Neural progenitor cell (in vitro differentiated cells): ENCODE measurements at regions not wholly inside any gene's neighbourhood (a gene's known extent, or its start where the extent isn't known, plus 50 kb on each side); places are given as distances from the start of the nearest gene placed in this dataset.

Experiments
- DNase-seq: peaks from one replicate; pipeline ENCODE4 v3.0.0-alpha.2; 2016; ENCODE audit warnings: low spot score
- H2AFZ ChIP-seq: fragments of 200-600 bp; sonication (generic); replicated peaks from 2 replicates; pipeline ENCODE4 v1.6.1; 2016; ENCODE audit warnings: antibody characterized with exemption
- H3F3A ChIP-seq: fragments of 200-600 bp; sonication (generic); 2 replicates; pipeline ENCODE4 v1.6.1; 2016; ENCODE audit warnings: antibody characterized with exemption, low read depth
- H3K27ac ChIP-seq: fragments of 200-600 bp; sonication (generic); 2 replicates; pipeline ENCODE4 v1.5.1; 2016; ENCODE audit warnings: mild to moderate bottlenecking
- H3K27me3 ChIP-seq: fragments of 200-600 bp; sonication (generic); 2 replicates; pipeline ENCODE4 v1.6.1; 2016; ENCODE audit warnings: mild to moderate bottlenecking, moderate library complexity
- H3K36me3 ChIP-seq: fragments of 200-600 bp; sonication (generic); 2 replicates; pipeline ENCODE4 v1.5.1; 2016
- H3K4me1 ChIP-seq: fragments of 200-600 bp; sonication (generic); 2 replicates; pipeline ENCODE4 v1.6.1; 2016; ENCODE audit warnings: mixed run types
- H3K4me2 ChIP-seq: fragments of 200-600 bp; sonication (generic); 2 replicates; pipeline ENCODE4 v1.6.1; 2016
- H3K4me3 ChIP-seq: fragments of 200-600 bp; sonication (generic); 2 replicates; pipeline ENCODE4 v1.5.1; 2016
- H3K79me2 ChIP-seq: fragments of 200-600 bp; sonication (generic); 2 replicates; pipeline ENCODE4 v1.6.1; 2016; ENCODE audit warnings: low read depth
- H3K9ac ChIP-seq: fragments of 200-600 bp; sonication (generic); 2 replicates; pipeline ENCODE4 v1.6.1; 2016
- H3K9me3 ChIP-seq: fragments of 200-600 bp; sonication (generic); 2 replicates; pipeline ENCODE4 v1.5.1; 2016; ENCODE audit warnings: low read depth
- H4K20me1 ChIP-seq: fragments of 200-600 bp; sonication (generic); 2 replicates; pipeline ENCODE4 v1.6.1; 2016; ENCODE audit warnings: low read depth
- H3K27ac Mint-ChIP-seq: 3 replicates; pipeline ENCODE4 v1.8.0; 2021; ENCODE audit warnings: mixed read lengths
- H3K27me3 Mint-ChIP-seq: 2 replicates; pipeline ENCODE4 v1.8.0; 2022; ENCODE audit warnings: low read depth, mild to moderate bottlenecking, inconsistent platforms, moderate library complexity, mixed read lengths; ENCODE audit not compliant: insufficient read depth
- H3K36me3 Mint-ChIP-seq: 3 replicates; pipeline ENCODE4 v1.8.0; 2021; ENCODE audit warnings: mixed read lengths
- H3K4me1 Mint-ChIP-seq: 3 replicates; pipeline ENCODE4 v1.8.0; 2021; ENCODE audit warnings: mixed read lengths
- H3K4me3 Mint-ChIP-seq: 3 replicates; pipeline ENCODE4 v1.8.0; 2021; ENCODE audit warnings: mild to moderate bottlenecking, moderate library complexity, mixed read lengths
- H3K9me3 Mint-ChIP-seq: 3 replicates; pipeline ENCODE4 v1.8.0; 2020; ENCODE audit warnings: mixed read lengths
- CTCF ChIP-seq: fragments of 200-600 bp; sonication (generic); IDR thresholded peaks from 2 replicates; pipeline ENCODE4 v1.5.1; 2017; ENCODE audit warnings: antibody characterized with exemption, mild to moderate bottlenecking
- EZH2 ChIP-seq: fragments of 200-600 bp; sonication (generic); IDR thresholded peaks from 2 replicates; pipeline ENCODE4 v1.6.1; 2017; ENCODE audit warnings: antibody characterized with exemption, mild to moderate bottlenecking, moderate library complexity
- EZH2phosphoT487 ChIP-seq: fragments of 200-600 bp; sonication (generic); IDR thresholded peaks from 2 replicates; pipeline ENCODE4 v1.6.1; 2017; ENCODE audit warnings: antibody characterized with exemption

GRCh38 chr13:70784207-70784989 lies 676.1 kb upstream of the KLHL1 start:
- Histone ChIP-seq H4K20me1 (no peaks in the 10 kb centered on the region), H3K4me1 (no peaks in the 10 kb centered on the region), H2AFZ (no peak overlapping the region), H3K79me2 (no peaks in the 10 kb centered on the region), H3K27ac (no peak overlapping the region), H3K4me3 (no peak overlapping the region), H3K36me3 (no peaks in the 10 kb centered on the region), H3K27me3 (no peaks in the 10 kb centered on the region), H3K4me2 (no peak overlapping the region), H3K9ac (no peak overlapping the region), H3F3A (no peaks in the 10 kb centered on the region), H3K9me3 (no peaks in the 10 kb centered on the region)
- H3K9me3 Mint-ChIP-seq: no peaks in the 10 kb centered on the region
- H3K27ac Mint-ChIP-seq: no peak overlapping the region
- H3K36me3 Mint-ChIP-seq: no peaks in the 10 kb centered on the region
- H3K27me3 Mint-ChIP-seq: no peaks in the 10 kb centered on the region
- DNase-seq: no peak
- no peaks in the 10 kb centered on the region for H3K4me1 Mint-ChIP-seq
- TF ChIP-seq CTCF (no peak), EZH2 (no peak), EZH2phosphoT487 (no peak)
- H3K4me3 Mint-ChIP-seq: no peak overlapping the region

GRCh38 chr13:70769817-70770216 lies 661.6 kb upstream of the KLHL1 start:
- Histone ChIP-seq H4K20me1 (no peaks in the 10 kb centered on the region), H3K9me3 (no peaks in the 10 kb centered on the region), H3K4me1 (no peaks in the 10 kb centered on the region), H3K79me2 (no peaks in the 10 kb centered on the region), H3K4me2 (no peak overlapping the region), H3K9ac (no peak overlapping the region), H3K27ac (no peak overlapping the region), H2AFZ (no peak overlapping the region), H3F3A (no peaks in the 10 kb centered on the region), H3K27me3 (no peaks in the 10 kb centered on the region), H3K4me3 (no peak overlapping the region), H3K36me3 (no peaks in the 10 kb centered on the region)
- Mint-ChIP-seq H3K9me3 (no peaks in the 10 kb centered on the region), H3K36me3 (no peaks in the 10 kb centered on the region), H3K27ac (no peak overlapping the region), H3K4me1 (peaks cover 9% of the 10 kb centered on the region), H3K27me3 (no peaks in the 10 kb centered on the region), H3K4me3 (no peak overlapping the region)
- TF ChIP-seq CTCF (no peak), EZH2phosphoT487 (no peak), EZH2 (no peak)
- DNase-seq: no peak

GRCh38 chr13:70758932-70759331 lies 650.7 kb upstream of the KLHL1 start:
- DNase-seq: no peak
- H3K4me3 Mint-ChIP-seq: no peak overlapping the region
- no peak overlapping the region for H3K4me2 ChIP-seq
- no peak overlapping the region for H3K9ac ChIP-seq
- H3K79me2 ChIP-seq: no peaks in the 10 kb centered on the region
- no peak overlapping the region for H2AFZ ChIP-seq
- H3K27me3 ChIP-seq: no peaks in the 10 kb centered on the region
- H3K36me3 Mint-ChIP-seq: no peaks in the 10 kb centered on the region
- H3K27ac ChIP-seq: no peak overlapping the region
- peaks cover 3% of the 10 kb centered on the region for H3K4me1 Mint-ChIP-seq
- H3K27ac Mint-ChIP-seq: no peak overlapping the region
- no peaks in the 10 kb centered on the region for H3K27me3 Mint-ChIP-seq
- no peak for TF ChIP-seq EZH2phosphoT487
- no peak for TF ChIP-seq EZH2
- no peak for TF ChIP-seq CTCF
- no peak overlapping the region for H3K4me3 ChIP-seq
- H3K36me3 ChIP-seq: no peaks in the 10 kb centered on the region
- H3K4me1 ChIP-seq: no peaks in the 10 kb centered on the region
- H3F3A ChIP-seq: no peaks in the 10 kb centered on the region
- no peaks in the 10 kb centered on the region for H4K20me1 ChIP-seq
- H3K9me3 Mint-ChIP-seq: no peaks in the 10 kb centered on the region
- H3K9me3 ChIP-seq: no peaks in the 10 kb centered on the region
